ENCODE measurements at regions not wholly inside any gene's neighbourhood (a gene's known extent, or its start where the extent isn't known, plus 50 kb on each side); places are given as distances from the start of the nearest gene placed in this dataset.

DNA sequence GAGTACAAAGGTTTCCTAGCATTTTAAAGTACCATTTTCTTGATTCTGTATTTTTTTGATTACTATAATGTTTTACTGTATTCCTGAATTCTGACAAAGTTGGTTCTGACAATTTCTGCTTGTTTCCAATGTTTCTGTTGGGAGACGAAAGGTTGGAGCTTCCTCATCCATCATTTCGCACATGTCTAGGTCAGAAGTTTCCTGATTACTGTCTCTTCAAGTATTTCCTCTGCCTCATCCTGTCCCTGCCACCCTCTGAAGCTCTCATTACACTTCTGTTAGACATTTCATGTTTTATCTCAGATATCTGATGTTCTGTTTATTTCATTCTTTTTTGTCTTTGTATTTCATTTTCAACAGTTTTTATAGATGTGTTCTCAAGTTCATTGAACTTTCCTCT lies 895.8 kb downstream of the TSN start:
- no peak overlapping the region for H3K27ac ChIP-seq
- TF ChIP-seq, protein P1, sequence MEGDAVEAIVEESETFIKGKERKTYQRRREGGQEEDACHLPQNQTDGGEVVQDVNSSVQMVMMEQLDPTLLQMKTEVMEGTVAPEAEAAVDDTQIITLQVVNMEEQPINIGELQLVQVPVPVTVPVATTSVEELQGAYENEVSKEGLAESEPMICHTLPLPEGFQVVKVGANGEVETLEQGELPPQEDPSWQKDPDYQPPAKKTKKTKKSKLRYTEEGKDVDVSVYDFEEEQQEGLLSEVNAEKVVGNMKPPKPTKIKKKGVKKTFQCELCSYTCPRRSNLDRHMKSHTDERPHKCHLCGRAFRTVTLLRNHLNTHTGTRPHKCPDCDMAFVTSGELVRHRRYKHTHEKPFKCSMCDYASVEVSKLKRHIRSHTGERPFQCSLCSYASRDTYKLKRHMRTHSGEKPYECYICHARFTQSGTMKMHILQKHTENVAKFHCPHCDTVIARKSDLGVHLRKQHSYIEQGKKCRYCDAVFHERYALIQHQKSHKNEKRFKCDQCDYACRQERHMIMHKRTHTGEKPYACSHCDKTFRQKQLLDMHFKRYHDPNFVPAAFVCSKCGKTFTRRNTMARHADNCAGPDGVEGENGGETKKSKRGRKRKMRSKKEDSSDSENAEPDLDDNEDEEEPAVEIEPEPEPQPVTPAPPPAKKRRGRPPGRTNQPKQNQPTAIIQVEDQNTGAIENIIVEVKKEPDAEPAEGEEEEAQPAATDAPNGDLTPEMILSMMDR (IDR thresholded peaks at IDR 0.05), result no peak
- no peak for DNase-seq (ENCODE audit: low spot score)
- no peak overlapping the region for H3K4me3 ChIP-seq

DNA sequence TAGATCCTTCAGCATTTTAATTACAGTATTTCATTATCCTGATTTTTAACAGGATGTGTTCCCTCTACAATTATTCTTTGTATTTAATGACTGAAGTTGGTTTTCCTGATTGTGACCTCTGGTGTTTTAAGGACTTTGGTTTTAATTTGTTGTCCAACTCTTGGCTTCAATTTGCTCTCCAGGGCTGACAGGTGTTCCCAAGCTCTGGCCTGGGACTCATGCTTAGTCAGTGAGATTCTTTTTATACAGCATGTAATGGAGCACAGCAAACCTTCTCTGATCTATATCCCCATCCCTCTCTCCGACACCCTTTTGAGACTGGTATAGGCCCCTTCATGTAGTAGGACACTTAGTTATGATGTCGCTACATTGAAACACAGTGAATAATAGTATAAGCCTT lies 896.3 kb downstream of the TSN start:
- no peak for DNase-seq (ENCODE audit: low spot score)
- no peak overlapping the region for H3K27ac ChIP-seq
- TF ChIP-seq, protein P1 (IDR thresholded peaks at IDR 0.05), result no peak
- no peak overlapping the region for H3K4me3 ChIP-seq

DNA sequence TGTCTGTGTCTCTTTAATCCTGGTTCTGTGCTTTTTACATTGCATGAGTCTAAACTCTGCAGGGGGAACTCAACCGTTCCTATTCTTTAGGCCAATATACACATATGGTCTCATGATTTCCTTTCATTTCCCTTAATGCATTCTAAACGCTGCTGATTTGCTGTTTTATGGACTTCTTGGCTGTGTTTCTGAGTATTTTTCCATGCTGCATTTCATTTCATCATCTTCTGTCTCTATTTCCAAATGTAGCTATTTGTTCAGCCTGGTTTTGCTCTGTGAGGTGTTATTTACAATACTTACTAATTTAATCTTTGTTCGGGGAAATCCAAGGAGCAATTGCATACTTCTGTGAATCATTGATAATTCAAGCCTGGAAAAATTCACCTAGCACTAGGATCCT lies 897.2 kb downstream of the TSN start:
- TF ChIP-seq, protein P1 (IDR thresholded peaks at IDR 0.05), result no peak
- Histone ChIP-seq H3K4me3 (no peak overlapping the region), H3K27ac (no peak overlapping the region)
- no peak for DNase-seq (ENCODE audit: low spot score)

DNA sequence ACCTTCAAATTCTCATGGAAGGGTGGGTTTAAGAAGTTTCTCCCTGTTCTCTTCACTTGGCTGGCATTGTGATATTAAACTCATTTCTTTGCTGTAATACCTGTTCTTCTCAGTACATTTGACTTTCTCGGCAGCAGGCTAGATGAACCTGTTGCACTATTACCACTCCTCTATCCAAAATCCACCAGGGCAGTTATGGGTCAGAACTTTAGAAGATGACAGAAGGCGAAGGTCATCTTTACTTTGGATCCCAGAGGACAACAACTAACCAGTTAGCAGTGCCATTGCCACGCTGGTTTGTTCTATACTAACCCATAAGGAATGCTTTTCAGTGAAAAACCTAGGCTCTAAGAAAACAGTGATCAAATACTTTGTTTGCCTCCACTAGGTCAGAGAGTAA lies 901.0 kb downstream of the TSN start:
- Histone ChIP-seq H3K27ac (no peak overlapping the region), H3K4me3 (no peak overlapping the region)
- no peak for DNase-seq (ENCODE audit: low spot score)
- TF ChIP-seq, protein P1 (IDR thresholded peaks at IDR 0.05), result no peak

DNA sequence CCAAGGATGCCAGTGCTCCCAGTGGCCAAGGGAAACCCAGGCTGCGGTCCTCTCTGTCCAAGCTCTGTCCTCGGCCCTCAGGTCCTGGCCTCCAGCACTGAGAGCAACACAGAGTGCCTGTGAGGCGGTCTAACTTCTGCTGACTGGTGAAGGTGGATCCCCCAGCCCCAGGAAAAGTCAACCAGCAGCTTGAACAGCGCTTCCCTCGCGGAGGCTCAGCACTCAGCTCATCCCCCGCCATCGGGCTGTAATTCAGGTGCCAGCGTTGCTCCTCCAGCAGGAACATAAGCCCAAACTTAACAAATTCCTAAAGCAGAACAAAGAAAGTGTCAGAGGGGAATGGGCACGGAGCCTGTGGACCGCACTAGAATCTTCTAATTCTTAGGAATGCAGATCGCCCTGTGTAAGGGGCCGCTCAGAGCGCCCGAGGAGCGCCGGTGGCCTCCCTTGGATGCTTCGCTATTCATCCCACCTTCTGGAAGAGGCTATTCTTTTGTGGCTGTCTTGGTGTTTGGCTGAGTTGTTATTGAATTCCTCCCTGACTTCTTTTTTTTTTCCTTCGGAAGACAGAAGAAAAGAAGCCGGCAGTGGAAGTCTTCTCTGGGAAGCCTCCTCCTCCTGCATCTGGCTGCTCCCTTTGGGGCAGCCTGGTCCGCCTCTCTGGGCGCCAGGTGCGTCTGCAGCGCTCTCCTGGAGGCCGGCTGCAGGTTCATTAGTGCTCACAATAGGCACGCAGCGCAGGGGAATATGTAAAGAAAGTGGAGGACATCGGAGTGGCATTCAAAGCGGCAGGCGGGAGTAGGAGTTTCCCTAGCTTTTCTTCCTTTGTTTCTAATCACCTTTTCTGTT lies 905.6 kb downstream of the TSN start:
- DNase-seq (ENCODE audit: low spot score), result no peak
- H3K27ac ChIP-seq, result no peak overlapping the region
- H3K4me3 ChIP-seq, result peak overlapping the region; percentile 33
- TF ChIP-seq, protein P1 (IDR thresholded peaks at IDR 0.05), result no peak

DNA sequence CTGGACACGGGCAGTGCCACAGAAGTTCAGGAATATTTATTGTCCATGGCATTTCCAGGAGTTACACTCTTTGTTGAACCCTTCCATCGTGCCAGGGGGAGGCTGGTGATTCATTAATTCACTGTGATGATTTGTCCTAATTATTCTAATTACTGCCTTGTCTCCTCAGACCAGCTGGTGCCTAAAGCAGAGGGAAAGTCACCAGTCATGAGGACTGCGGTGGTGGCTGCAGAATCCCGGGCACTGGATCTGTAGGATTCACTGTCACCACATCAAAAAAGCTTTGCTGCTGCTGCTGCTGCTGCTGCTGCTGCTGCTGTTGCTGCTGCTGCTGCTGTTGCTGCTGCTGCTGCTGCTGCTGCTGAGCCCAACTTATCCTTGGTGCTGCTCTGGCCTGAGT lies 908.2 kb downstream of the TSN start:
- no peak for DNase-seq (ENCODE audit: low spot score)

More for the DNA sequence above, 908.2 kb downstream of the TSN start:
- H3K27ac ChIP-seq, result no peak overlapping the region
- H3K4me3 ChIP-seq, result no peak overlapping the region
- TF ChIP-seq, protein P1 (IDR thresholded peaks at IDR 0.05), result no peak
